ENCODE measurements at regions not wholly inside any gene's neighbourhood (a gene's known extent, or its start where the extent isn't known, plus 50 kb on each side); places are given as distances from the start of the nearest gene placed in this dataset.

DNA sequence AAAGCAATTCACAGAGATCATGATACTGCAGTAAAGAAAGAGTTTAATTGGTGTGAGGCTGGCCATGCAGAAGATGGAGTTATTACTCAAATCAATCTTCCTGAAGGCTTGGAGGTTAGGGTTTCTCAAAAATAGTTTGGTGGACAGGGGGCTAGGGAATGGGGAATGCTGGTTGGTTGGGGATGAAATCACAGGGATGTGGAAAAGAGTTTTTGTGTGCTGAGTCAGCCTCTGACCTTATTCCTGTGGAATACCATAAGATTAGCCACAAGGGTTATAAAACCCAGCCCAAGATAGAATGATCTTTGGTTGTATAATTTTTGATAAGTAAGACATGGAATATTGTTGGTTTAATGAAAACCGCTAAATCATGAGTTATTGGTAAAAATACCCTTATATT is 764.3 kb downstream of the TYW1 start:
- TF ChIP-seq EZH2 (IDR thresholded peaks at IDR 0.05) (no peak), POLR2AphosphoS5 (IDR thresholded peaks at IDR 0.05; ENCODE audit: borderline replicate concordance, low read depth, low read length) (no peak), FOXP2 (optimal IDR thresholded peaks at IDR 0.05; ENCODE audit: control extremely low read depth, extremely low read length, insufficient read depth) (no peak)
